K562 (cell line): ENCODE measurements at regions not wholly inside any gene's neighbourhood (a gene's known extent, or its start where the extent isn't known, plus 50 kb on each side); places are given as distances from the start of the nearest gene placed in this dataset.

Source experiments
- ATAC-seq: fragments of 200-7000 bp; cut with Tn5 transposase; 3 replicates; pipeline ENCODE4 v1.9.1; 2020; ENCODE audit warnings: moderate library complexity
- BruUV-seq: library from RNA; stranded (reverse); fragments of 400-500 nt; replicated peaks from 2 replicates; lab custom pipeline; 2021; lab: Mats Ljungman, UMichigan
- CTCF ChIA-PET: fragments of 300-600 bp; formaldehyde crosslinking; extraction: SDS; loops from one replicate; lab custom pipeline; 2021; ENCODE audit warnings: low intra/inter-chr PET ratio; lab: Yijun Ruan, JAX
- POLR2A ChIA-PET: fragments of 300-600, 350-650 bp; sonication (Branson Sonifier 250); formaldehyde crosslinking; extraction: SDS; loops from one replicate; lab custom pipeline; 2021; ENCODE audit warnings: antibody characterized with exemption, inconsistent platforms; lab: Yijun Ruan, JAX
- DNase-seq, 4 experiments: peaks; one replicate each; pipeline versions ENCODE4 v3.0.0 to v3.0.0-alpha.2; 2011 to 2018; ENCODE audit warnings: low spot score in 3 of 4, mixed read lengths in 3 of 4; ENCODE audit errors: extremely low read depth in 1 of 4
- FAIRE-seq: peaks from 2 replicates; lab custom pipeline; 2011; peaks lifted over from hg19 to GRCh38; lab: Jason Lieb, UNC
- H2AFZ ChIP-seq: 2 replicates; pipeline ENCODE4 v1.6.0; 2011; ENCODE audit warnings: low read depth, low read length, control low read depth, inconsistent platforms
- H3K27ac ChIP-seq: fragments of 200-600 bp; 3 replicates; pipeline ENCODE4 v1.8.0; 2011; ENCODE audit warnings: low read depth, mild to moderate bottlenecking, control low read depth, inconsistent platforms, low read length, moderate library complexity, mixed read lengths; ENCODE audit errors: extremely low read depth
- H3K27me3 ChIP-seq, 2 experiments: fragments of 300-600 bp in 1 of 2; 2 replicates in 1 of 2; 3 replicates in 1 of 2; pipeline versions ENCODE4 v1.6.0 to v1.8.0; 2011; ENCODE audit warnings: inconsistent platforms in 2 of 2, low read length in 2 of 2, mild to moderate bottlenecking in 1 of 2, mixed read lengths in 1 of 2, moderate library complexity in 1 of 2; ENCODE audit not compliant: control insufficient read depth in 2 of 2, insufficient read depth in 2 of 2
- H3K36me3 ChIP-seq: fragments of 300-600 bp; 3 replicates; pipeline ENCODE4 v1.8.0; 2011; ENCODE audit warnings: mild to moderate bottlenecking, low read length, inconsistent platforms; ENCODE audit not compliant: control insufficient read depth, insufficient read depth
- H3K4me1 ChIP-seq, 2 experiments: fragments of 200-600 bp in 1 of 2; replicated peaks in 1 of 2; 2 replicates in 1 of 2; 3 replicates in 1 of 2; pipeline versions ENCODE4 v1.5.1 to v1.8.0; 2011; ENCODE audit warnings: inconsistent platforms in 2 of 2, low read length in 2 of 2, mild to moderate bottlenecking in 1 of 2, mixed read lengths in 1 of 2, moderate library complexity in 1 of 2; ENCODE audit not compliant: control insufficient read depth in 2 of 2, insufficient read depth in 2 of 2
- H3K4me2 ChIP-seq: 2 replicates; pipeline ENCODE4 v1.6.1; 2011; ENCODE audit warnings: low read length, control low read depth, inconsistent platforms, mixed read lengths; ENCODE audit not compliant: insufficient read depth
- H3K4me3 ChIP-seq: fragments of 200-600 bp; sonication (generic), shearing (Covaris generic); 2 replicates; pipeline ENCODE4 v1.5.1; 2016; ENCODE audit warnings: control low read depth, inconsistent platforms
- H3K79me2 ChIP-seq: fragments of 200-600 bp; 3 replicates; pipeline ENCODE4 v1.8.0; 2011; ENCODE audit warnings: low read length, inconsistent platforms; ENCODE audit not compliant: control insufficient read depth, insufficient read depth
- H3K9ac ChIP-seq, 2 experiments: 2 replicates each; pipeline versions ENCODE4 v1.6.0 to v1.6.1; 2011; ENCODE audit warnings: low read depth in 2 of 2, low read length in 2 of 2, control low read depth in 1 of 2, inconsistent platforms in 1 of 2, mild to moderate bottlenecking in 1 of 2, mixed read lengths in 1 of 2; ENCODE audit not compliant: insufficient read depth in 1 of 2
- H3K9me1 ChIP-seq: one replicate; pipeline ENCODE4 v1.6.0; 2011; ENCODE audit warnings: inconsistent platforms, mild to moderate bottlenecking, low read length, moderate library complexity; ENCODE audit not compliant: control insufficient read depth, insufficient read depth
- H3K9me3 ChIP-seq: replicated peaks from 2 replicates; pipeline ENCODE4 v1.5.1; 2011; ENCODE audit warnings: low read depth, low read length, inconsistent platforms; ENCODE audit not compliant: control insufficient read depth, insufficient read depth
- H4K20me1 ChIP-seq: replicated peaks from 2 replicates; pipeline ENCODE4 v1.6.1; 2011; ENCODE audit warnings: low read length, inconsistent platforms, mixed read lengths; ENCODE audit not compliant: control insufficient read depth, insufficient read depth
- C11orf30 ChIP-seq: fragments of 450-650 bp; IDR thresholded peaks from 2 replicates; pipeline ENCODE4 v1.6.1; 2016; ENCODE audit warnings: low read depth, mild to moderate bottlenecking
- MAFG ChIP-seq: fragments of 450-650 bp; conservative IDR thresholded peaks from 2 replicates; pipeline ENCODE4 v1.6.1; 2016; ENCODE audit warnings: missing genetic modification characterization, missing compliant biosample characterization
- RBM22 ChIP-seq: fragments of 200-400 bp; formaldehyde crosslinking; IDR thresholded peaks from 2 replicates; pipeline ENCODE4 v1.6.1; 2018; ENCODE audit warnings: low read length, low read depth; ENCODE audit not compliant: poor library complexity, severe bottlenecking
- ZNF316 ChIP-seq: fragments of 450-650 bp; IDR thresholded peaks from 2 replicates; pipeline ENCODE4 v1.6.1; 2016
- ZNF511 ChIP-seq: sonication (generic); formaldehyde crosslinking; IDR thresholded peaks from 2 replicates; pipeline ENCODE4 v1.8.0; 2022; ENCODE audit warnings: mild to moderate bottlenecking, missing genetic modification reagents
- WGBS: fragments of 100-300 bp; shearing (Covaris generic); methylation state at CpG from one replicate; pipeline ENCODE4 v1.1.6; 2016; ENCODE audit warnings: low coverage, mixed read lengths; ENCODE audit not compliant: insufficient coverage; ENCODE audit errors: missing lambda C conversion rate; 5-methylcytosine and 5-hydroxymethylcytosine counted together
- in situ Hi-C: fragments of 300-500 bp; cut with MboI; formaldehyde crosslinking; loops from 4 replicates; pipeline ENCODE4 v1.15.0; 2018; ENCODE audit warnings: inconsistent platforms, mixed read lengths
- intact Hi-C: fragments of 100-400 bp; cut with micrococcal nuclease; formaldehyde crosslinking; loops from 2 replicates; pipeline ENCODE4 v1.14.2; 2022

GRCh38 chr4:189843413-189844009 lies 97.2 kb upstream of the FRG1 start:
- Histone ChIP-seq H3K4me3 (no peak overlapping the region), H3K4me2 (no peak overlapping the region), H3K36me3 (no peaks in the 10 kb centered on the region), H3K27me3 (peaks cover 0 to 10% of the 10 kb centered on the region in 2 experiments; a peak in 1 of 5 replicates), H3K9me3 (no peaks in the 10 kb centered on the region), H3K9ac (no peak overlapping the region), H4K20me1 (no peaks in the 10 kb centered on the region), H3K4me1 (no peaks in the 10 kb centered on the region; a peak in 1 of 5 replicates), H3K79me2 (no peaks in the 10 kb centered on the region), H3K27ac (no peak overlapping the region), H3K9me1 (no peaks in the 10 kb centered on the region), H2AFZ (no peak overlapping the region)
- in situ Hi-C loops (no loop called here), intact Hi-C loops (no loop called here)
- WGBS = 0% methylated on average over 10 of the region's 10 CpGs
- FAIRE-seq (no peak), DNase-seq (no peak), ATAC-seq (no peak)
- peak; percentile 66 for TF ChIP-seq ZNF316
- peak; percentile 55; the same call in 1 of the 2 replicates for TF ChIP-seq C11orf30
- TF ChIP-seq ZNF511 (CRISPR knock-in tag) = no peak
- peak; percentile 62 for TF ChIP-seq MAFG (tag)
- no peak for TF ChIP-seq RBM22
- POLR2A ChIA-PET = interaction anchor here (0.9 kb wide), 1 partner anchor 9 kb away, joined by 3 read pairs; no protein-coding TSS in a partner anchor
- no TSS peak for BruUV-seq
- CTCF ChIA-PET = no interaction called here
